ENCODE measurements at regions not wholly inside any gene's neighbourhood (a gene's known extent, or its start where the extent isn't known, plus 50 kb on each side); places are given as distances from the start of the nearest gene placed in this dataset.

DNA sequence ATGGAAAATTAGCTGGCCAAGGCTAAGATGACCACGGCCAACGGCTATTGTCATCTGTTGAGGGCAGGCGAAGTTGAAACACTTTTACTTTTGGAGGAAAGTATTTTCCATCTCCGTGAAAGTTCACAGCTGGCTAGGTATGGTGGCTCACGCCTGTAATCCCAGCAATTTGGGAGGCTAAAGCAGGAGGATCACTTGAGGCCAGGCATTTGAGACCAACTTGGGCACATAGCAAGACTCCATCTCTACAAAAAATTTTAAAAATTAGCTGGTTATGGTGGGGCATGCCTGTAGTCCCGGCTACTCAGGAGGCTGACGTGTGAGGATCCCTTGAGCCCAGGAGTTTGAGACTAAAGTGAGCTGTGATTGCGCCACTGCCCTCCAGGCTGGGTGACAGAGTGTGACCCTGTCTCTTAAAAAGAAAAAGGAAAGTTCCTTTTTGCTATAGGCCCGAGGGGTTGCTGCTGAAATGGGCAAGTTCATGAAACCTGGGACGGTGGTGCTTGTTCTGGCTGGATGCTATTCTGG, 85.5 kb upstream of the MKLN1 start:
- no peak for DNase-seq

GRCh38 chr7:131244259-131244852, 83.3 kb upstream of the MKLN1 start:
- no peak for DNase-seq

GRCh38 chr7:131249003-131249402, 78.7 kb upstream of the MKLN1 start:
- DNase-seq = no peak

DNA sequence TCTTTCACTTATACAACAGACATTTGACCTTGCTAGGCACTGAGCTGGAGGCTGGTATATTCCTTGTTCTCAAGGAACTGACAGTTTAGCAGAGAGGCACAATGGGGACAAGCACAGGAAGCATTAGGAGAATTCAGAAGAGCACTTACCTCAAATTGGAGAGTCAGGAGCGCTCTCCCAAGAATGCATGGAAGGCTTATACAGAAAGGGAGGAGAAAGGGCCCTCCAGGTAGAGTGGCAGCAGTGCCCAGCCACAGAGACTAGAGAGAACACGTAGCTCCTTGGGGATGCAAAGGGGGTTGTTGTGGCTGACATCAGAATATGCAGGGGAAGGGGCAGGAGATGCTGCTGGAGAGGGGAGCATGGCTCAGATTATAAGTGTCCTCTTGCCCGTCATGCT, 78.2 kb upstream of the MKLN1 start:
- DNase-seq = no peak

GRCh38 chr7:131250331-131250730, 77.3 kb upstream of the MKLN1 start:
- DNase-seq = no peak

- no peak for DNase-seq
These were observed 76.3 kb upstream of the MKLN1 start for GRCh38 chr7:131251371-131251770.

DNA sequence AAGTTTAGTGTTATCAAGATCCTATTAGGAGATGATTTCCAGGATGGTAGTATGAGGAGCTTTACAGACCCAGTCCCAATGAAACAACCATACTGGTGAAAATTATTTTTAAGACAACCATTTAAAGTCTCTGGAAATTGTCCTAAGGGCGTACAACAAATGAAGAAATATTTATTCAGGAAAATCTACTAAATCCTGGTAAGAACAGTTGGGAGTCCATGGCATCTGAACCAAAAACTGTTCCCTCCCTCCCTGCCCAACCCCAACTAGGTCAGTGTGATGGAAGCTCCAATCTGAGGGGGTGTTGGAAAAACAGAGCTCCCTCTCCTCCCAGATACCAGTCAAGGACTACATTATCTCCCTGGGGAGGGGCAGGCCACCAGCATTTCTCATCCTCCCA, 74.7 kb upstream of the MKLN1 start:
- DNase-seq = no peak

DNA sequence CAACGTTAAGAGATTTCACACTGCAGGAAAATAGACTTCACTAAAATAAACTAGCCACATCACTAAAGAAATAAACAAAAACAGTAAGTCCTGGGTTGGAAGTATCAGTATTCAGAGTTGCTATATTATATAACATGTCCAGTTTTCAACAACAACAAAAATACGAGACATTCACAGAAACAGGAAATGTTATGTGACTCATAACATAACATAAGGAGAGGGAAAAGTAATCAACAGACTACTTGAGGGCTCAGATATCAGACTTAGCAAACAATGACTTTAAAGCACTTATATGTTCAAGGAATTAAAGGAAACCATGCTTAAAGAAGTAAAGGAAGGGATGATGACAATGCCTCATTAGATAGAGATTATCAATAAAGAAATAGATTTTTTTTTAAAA, 73.5 kb upstream of the MKLN1 start:
- no peak for DNase-seq

DNA sequence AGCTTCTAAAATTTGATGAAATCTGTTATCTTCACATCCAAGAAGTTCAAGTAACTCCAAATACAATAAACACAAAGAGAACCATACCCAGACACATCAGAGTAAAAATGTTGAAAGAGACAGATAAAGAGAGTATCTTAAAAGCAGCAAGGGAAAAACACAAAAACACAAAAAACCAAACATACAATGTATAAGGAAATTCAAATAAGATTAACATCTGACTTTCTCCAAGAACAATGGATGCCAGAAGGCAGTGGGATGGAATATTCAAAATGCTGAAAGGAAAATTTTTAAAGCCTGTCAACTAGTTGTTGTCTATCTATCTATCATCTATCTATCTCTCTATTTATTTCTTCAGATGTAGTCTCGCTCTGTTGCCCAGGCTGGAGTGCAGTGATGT, 72.4 kb upstream of the MKLN1 start:
- DNase-seq = no peak

DNA sequence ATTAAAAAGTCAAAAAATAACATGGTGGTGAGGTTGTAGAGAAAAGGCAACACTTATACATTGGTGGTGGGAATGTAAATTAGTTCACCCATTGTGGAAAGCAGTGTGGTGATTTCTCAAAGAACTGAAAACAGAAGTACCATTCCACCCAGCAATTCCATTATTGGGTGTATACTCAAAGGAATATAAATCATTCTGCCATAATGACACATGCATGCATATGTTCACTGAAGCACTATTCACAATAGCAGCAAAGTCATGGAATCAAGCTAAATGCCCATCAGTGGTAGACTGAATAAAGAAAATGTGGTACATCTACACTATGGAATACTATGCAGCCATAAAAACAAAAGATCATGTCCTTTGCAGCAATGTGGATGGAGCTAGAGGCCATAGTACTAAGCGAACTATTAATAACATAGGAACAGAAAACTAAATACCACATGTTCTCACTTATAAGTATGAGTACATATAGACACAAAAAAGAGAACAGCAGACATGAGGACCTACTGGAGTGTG, 66.1 kb upstream of the MKLN1 start:
- no peak for DNase-seq

GRCh38 chr7:131265227-131265626, 62.4 kb upstream of the MKLN1 start:
- no peak for DNase-seq

GRCh38 chr7:131267631-131268030, 60.0 kb upstream of the MKLN1 start:
- DNase-seq = no peak

DNA sequence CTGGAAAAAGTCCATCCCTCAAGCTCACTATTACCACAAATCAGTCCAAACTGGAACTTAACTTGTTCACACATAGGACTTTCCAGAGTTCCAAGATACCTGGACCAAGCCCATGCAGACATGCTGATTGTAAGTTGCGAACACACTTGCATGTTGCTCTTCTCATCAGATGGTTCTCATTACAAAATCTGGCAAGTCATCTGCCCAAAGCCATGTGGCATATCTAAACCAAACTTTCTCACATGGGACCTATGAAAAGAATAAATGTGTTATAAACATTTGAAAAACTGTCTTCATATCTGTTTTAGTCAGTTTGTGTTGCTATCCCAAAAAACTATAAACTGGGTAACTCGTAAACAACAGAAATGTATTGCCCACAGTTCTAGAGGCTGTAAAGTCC, 58.8 kb upstream of the MKLN1 start:
- DNase-seq = no peak

DNA sequence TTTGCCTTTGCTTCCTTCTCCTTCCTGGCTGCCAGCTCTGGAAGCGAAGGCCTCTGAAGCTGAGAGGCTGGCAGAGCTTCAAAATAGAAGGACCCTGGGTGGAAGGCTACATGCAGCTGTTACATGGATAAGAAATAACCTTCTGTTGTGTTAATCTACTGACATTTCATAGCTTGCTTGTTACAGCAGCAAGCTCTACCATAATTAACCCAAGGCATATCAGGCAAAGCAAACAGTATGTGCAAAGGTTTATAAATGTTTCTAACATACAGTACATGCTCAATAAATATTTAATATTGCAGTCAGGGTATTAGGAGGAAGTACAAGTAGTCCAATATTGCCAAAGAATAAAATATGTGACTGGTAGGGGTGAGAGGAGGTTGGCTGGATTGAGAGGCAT, 55.6 kb upstream of the MKLN1 start:
- no peak for DNase-seq

DNA sequence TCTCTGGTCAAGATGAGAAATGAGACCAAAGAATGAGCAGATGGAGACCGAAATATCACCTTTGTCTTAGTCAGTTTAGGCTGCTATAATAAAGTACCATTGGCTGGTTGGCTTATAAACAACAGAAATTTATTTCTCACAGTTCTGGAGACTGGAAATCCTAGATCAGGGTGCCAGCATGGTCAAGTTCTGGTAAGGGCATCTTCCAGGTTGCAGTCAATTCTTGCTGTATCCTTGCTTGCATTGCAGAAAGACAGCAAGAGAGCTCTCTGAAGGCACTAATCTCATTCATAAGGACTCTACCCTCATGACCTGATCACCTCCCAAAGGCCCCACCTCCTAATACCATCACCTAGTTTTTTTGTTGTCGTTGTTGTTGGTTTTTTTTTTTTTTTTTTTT, 52.7 kb upstream of the MKLN1 start:
- no peak for DNase-seq

DNA sequence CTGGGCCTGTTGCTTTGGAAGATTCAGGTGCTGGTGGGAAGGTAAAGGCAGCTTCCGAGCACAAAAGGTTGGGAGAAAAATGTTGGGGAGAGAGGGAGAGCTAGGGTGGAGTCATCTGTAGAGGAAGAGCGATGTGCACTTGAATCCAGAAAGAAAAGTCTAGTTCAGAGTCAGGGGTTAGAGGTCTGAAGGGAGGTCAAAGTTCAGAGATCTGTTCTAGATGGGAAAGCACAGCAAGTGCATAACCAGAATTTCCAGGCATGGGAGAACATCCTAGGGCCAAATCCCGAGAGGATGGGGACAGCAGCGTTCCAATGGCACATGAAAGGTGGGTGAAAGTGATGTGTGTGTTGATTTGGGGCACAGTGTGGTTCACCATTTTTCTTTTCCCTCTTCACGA, 51.5 kb upstream of the MKLN1 start:
- no peak for DNase-seq

DNA sequence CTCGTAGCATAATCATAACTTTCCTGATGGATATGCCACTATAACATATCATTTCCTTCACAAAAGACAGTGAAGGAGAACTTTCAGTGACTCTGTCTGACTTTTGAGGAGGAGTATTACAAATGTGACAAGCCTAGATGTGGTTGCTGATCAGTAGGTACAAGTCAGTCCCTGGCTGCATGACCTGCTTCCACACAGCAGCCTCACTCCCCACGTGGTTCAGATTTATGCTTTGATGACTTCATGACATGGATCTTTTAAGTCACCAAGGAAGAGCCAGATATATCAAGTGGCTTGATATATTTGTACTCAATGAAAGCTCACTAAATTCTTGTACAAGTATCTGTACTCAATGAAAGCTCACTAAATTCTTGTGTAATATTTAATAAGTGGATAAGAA, 50.9 kb upstream of the MKLN1 start:
- no peak for DNase-seq

Data from NK-92 treated with Interleukin-12 subunit alpha and Interleukin-12 subunit beta, amount 100 ng/mL, for 24 hours (cell line).